Smooth muscle cell (in vitro differentiated cells): ENCODE measurements at regions not wholly inside any gene's neighbourhood (a gene's known extent, or its start where the extent isn't known, plus 50 kb on each side); places are given as distances from the start of the nearest gene placed in this dataset.

Source experiments
- DNase-seq: peaks from one replicate; lab custom pipeline; 2025; ENCODE audit not compliant: unreplicated experiment; lab: John Stamatoyannopoulos, UW
- H2AFZ ChIP-seq: fragments of 200-600 bp; sonication (generic); 2 replicates; pipeline ENCODE4 v1.6.0; 2016; ENCODE audit warnings: antibody characterized with exemption, low read depth, mild to moderate bottlenecking
- H3F3A ChIP-seq: fragments of 200-600 bp; sonication (generic); 2 replicates; pipeline ENCODE4 v1.6.0; 2017; ENCODE audit warnings: antibody characterized with exemption, low read depth
- H3K27ac ChIP-seq: fragments of 200-600 bp; sonication (generic); 2 replicates; pipeline ENCODE4 v1.5.1; 2016; ENCODE audit warnings: low read depth, mild to moderate bottlenecking
- H3K27me3 ChIP-seq: fragments of 200-600 bp; sonication (generic); 2 replicates; pipeline ENCODE4 v1.6.1; 2016; ENCODE audit warnings: low read depth, mild to moderate bottlenecking
- H3K36me3 ChIP-seq: fragments of 200-600 bp; sonication (generic); 2 replicates; pipeline ENCODE4 v1.5.1; 2016; ENCODE audit warnings: low read depth
- H3K4me1 ChIP-seq: fragments of 200-600 bp; sonication (generic); 2 replicates; pipeline ENCODE4 v1.5.1; 2016; ENCODE audit warnings: low read depth
- H3K4me2 ChIP-seq: fragments of 200-600 bp; sonication (generic); 2 replicates; pipeline ENCODE4 v1.6.0; 2016; ENCODE audit warnings: mild to moderate bottlenecking
- H3K4me3 ChIP-seq: fragments of 200-600 bp; sonication (generic); 2 replicates; pipeline ENCODE4 v1.5.1; 2016; ENCODE audit warnings: mild to moderate bottlenecking
- H3K79me2 ChIP-seq: fragments of 200-600 bp; sonication (generic); 2 replicates; pipeline ENCODE4 v1.6.0; 2016; ENCODE audit warnings: low read depth, mild to moderate bottlenecking
- H3K9ac ChIP-seq: fragments of 200-600 bp; sonication (generic); 2 replicates; pipeline ENCODE4 v1.6.0; 2016; ENCODE audit warnings: low read depth
- H3K9me3 ChIP-seq: fragments of 200-600 bp; sonication (generic); replicated peaks from 2 replicates; pipeline ENCODE4 v1.5.1; 2016; ENCODE audit warnings: low read depth
- H4K20me1 ChIP-seq: fragments of 200-600 bp; sonication (generic); 2 replicates; pipeline ENCODE4 v1.6.0; 2016; ENCODE audit warnings: low read depth
- WGBS: methylation state at CpG from one replicate; pipeline ENCODE4 v1.1.7; 2016; ENCODE audit warnings: low lambda C conversion rate; 5-methylcytosine and 5-hydroxymethylcytosine counted together
- TF ChIP-seq, protein P1 (sequence below): fragments of 200-600 bp; sonication (generic); IDR thresholded peaks from 2 replicates; pipeline ENCODE4 v1.5.1; 2017; ENCODE audit warnings: borderline replicate concordance, mild to moderate bottlenecking, antibody characterized with exemption; ENCODE audit not compliant: insufficient read depth, poor library complexity, severe bottlenecking

DNA sequence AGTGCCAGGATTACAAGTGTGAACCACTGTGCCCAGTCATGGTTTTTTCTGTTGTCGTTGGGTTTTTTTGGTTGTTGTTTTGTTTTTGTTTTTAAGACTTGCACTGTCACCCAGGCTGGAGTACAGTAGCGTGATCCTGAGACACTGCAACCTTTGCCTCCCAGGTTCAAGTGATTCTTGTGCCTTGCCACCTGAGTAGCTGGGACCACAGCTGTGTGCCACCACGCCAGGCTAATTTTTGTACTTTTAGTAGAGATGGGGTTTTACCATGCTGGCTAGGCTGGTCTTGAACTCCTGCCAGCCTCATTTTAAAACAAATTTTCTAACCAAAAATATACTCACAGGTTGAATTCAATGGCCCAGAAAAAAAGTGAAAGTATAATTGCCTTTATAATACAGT lies 174.1 kb downstream of the AHR start:
- Histone ChIP-seq H3K27me3 (no peaks in the 10 kb centered on the region), H2AFZ (no peak overlapping the region), H3K79me2 (no peaks in the 10 kb centered on the region), H3K9me3 (no peaks in the 10 kb centered on the region), H3K9ac (no peak overlapping the region), H3K27ac (no peak overlapping the region), H3K4me3 (no peak overlapping the region), H3K4me1 (no peaks in the 10 kb centered on the region), H3K36me3 (no peaks in the 10 kb centered on the region), H4K20me1 (no peaks in the 10 kb centered on the region), H3F3A (no peaks in the 10 kb centered on the region), H3K4me2 (no peak overlapping the region)
- TF ChIP-seq, protein P1, sequence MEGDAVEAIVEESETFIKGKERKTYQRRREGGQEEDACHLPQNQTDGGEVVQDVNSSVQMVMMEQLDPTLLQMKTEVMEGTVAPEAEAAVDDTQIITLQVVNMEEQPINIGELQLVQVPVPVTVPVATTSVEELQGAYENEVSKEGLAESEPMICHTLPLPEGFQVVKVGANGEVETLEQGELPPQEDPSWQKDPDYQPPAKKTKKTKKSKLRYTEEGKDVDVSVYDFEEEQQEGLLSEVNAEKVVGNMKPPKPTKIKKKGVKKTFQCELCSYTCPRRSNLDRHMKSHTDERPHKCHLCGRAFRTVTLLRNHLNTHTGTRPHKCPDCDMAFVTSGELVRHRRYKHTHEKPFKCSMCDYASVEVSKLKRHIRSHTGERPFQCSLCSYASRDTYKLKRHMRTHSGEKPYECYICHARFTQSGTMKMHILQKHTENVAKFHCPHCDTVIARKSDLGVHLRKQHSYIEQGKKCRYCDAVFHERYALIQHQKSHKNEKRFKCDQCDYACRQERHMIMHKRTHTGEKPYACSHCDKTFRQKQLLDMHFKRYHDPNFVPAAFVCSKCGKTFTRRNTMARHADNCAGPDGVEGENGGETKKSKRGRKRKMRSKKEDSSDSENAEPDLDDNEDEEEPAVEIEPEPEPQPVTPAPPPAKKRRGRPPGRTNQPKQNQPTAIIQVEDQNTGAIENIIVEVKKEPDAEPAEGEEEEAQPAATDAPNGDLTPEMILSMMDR = no peak
- WGBS = 90% methylated on average over 3 of the region's 3 CpGs
- no peak for DNase-seq

DNA sequence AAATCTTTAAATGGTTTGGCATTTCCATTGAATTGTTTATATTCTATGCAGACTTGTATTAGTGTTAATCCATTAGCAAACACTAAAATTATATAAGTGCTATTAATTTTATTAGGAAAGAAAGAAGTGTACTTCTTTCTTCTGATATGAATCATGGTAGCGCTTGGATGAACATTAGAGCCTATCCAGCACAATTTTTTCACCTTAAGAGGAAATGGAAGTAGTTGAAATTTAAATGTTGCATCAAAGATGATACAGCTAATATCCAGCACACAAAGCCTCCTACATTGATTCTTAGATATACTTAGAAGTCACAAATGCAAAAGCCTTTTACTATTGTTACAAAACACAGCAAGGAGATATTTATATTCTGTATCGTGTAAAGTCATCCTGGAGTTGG lies 174.5 kb downstream of the AHR start:
- no peak overlapping the region for H3K4me2 ChIP-seq
- no peaks in the 10 kb centered on the region for H3K79me2 ChIP-seq
- no peaks in the 10 kb centered on the region for H3K4me1 ChIP-seq
- 99% methylated on average over 2 of the region's 2 CpGs for WGBS
- no peak overlapping the region for H3K4me3 ChIP-seq
- no peaks in the 10 kb centered on the region for H3K36me3 ChIP-seq
- no peak for DNase-seq
- H4K20me1 ChIP-seq = no peaks in the 10 kb centered on the region
- TF ChIP-seq, protein P1 = no peak
- H2AFZ ChIP-seq = no peak overlapping the region
- H3K9me3 ChIP-seq = no peaks in the 10 kb centered on the region
- no peaks in the 10 kb centered on the region for H3F3A ChIP-seq
- H3K27me3 ChIP-seq = no peaks in the 10 kb centered on the region
- H3K27ac ChIP-seq = no peak overlapping the region
- no peak overlapping the region for H3K9ac ChIP-seq

DNA sequence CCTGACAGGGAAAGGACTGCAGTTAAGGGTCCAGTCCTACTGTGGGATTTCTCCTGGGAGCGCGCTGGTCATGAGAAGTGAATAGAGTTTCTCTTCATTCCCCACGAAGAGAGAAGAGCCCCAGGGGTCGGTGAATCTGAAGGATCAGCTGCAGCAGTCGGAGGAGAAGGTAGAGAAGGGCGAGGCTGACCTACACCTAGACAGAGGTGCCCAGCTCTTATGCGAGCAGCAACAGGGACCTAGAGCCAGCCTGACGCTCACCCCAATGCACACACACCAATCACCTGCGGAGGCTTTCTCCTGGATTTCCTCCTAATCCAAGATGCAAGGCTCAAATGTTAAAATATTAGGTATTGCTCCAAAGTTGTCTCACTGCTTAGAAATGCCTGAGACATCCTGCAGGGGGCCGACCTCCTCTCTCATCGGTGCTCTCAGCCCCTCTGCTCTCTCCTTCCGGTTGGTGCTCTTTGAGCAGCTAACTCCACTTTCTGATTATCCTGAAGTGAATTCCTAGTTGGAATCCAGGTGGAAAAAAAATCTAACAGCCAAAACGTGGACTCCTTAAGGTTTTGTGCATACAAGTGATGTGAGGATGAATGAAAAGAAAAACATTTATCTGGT lies 176.4 kb downstream of the AHR start:
- 84% methylated on average over 13 of the region's 13 CpGs for WGBS
- TF ChIP-seq, protein P1 = no peak
- H3K4me1 ChIP-seq = no peaks in the 10 kb centered on the region
- H4K20me1 ChIP-seq = no peaks in the 10 kb centered on the region
- no peak overlapping the region for H3K4me3 ChIP-seq
- no peaks in the 10 kb centered on the region for H3F3A ChIP-seq
- H3K9ac ChIP-seq = no peak overlapping the region
- H3K79me2 ChIP-seq = no peaks in the 10 kb centered on the region
- DNase-seq = no peak
- no peaks in the 10 kb centered on the region for H3K27me3 ChIP-seq
- H3K27ac ChIP-seq = no peak overlapping the region
- no peak overlapping the region for H2AFZ ChIP-seq
- H3K4me2 ChIP-seq = no peak overlapping the region
- no peaks in the 10 kb centered on the region for H3K36me3 ChIP-seq
- H3K9me3 ChIP-seq = no peaks in the 10 kb centered on the region

DNA sequence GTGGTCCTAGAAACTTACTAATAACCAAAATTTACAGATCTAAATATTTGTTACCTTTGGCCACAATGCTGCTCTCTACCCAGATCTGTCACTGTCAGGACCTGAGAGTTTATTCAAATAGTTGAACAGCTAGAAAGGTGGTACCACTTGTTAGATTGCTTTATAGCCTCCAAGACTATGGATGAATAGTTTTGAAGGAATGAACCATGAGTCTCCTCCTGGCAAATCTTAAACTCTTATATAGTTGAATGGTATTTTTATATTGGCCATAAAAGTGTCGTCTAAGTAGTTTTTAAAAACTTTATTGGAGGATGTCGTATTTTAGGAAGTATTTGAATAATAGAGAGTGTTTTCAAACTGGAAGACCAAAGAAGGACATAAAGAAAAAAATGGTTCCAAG lies 178.7 kb downstream of the AHR start:
- no peaks in the 10 kb centered on the region for H4K20me1 ChIP-seq
- no peak for DNase-seq
- no peak overlapping the region for H3K27ac ChIP-seq
- no peaks in the 10 kb centered on the region for H3K27me3 ChIP-seq
- no peak overlapping the region for H3K9ac ChIP-seq
- H3K4me1 ChIP-seq = no peaks in the 10 kb centered on the region
- WGBS = 73% methylated on average over 2 of the region's 2 CpGs
- H3K9me3 ChIP-seq = no peaks in the 10 kb centered on the region
- H3K36me3 ChIP-seq = no peaks in the 10 kb centered on the region
- H3K4me3 ChIP-seq = no peak overlapping the region
- TF ChIP-seq, protein P1 = no peak
- H3K79me2 ChIP-seq = no peaks in the 10 kb centered on the region
- H3F3A ChIP-seq = no peaks in the 10 kb centered on the region
- no peak overlapping the region for H3K4me2 ChIP-seq
- no peak overlapping the region for H2AFZ ChIP-seq
